HepG2 (cell line): ENCODE measurements at regions not wholly inside any gene's neighbourhood (a gene's known extent, or its start where the extent isn't known, plus 50 kb on each side); places are given as distances from the start of the nearest gene placed in this dataset.

Source experiments
- small RNA-seq, 3 experiments: library from RNA; depleted of rRNA; stranded (forward); fragments of <200 nt; gene quantifications; one replicate each; pipeline ENCODE3, GENCODE V24; 2012; ENCODE audit warnings: low read depth in 2 of 3, low replicate concordance in 1 of 3; ENCODE audit not compliant: insufficient read length in 3 of 3, insufficient read depth in 2 of 3

Small RNAs in the stretch of these regions (small RNA-seq; reads per million reads assigned to genes)
- gene AC017007.1 (0 reads per million in 3 experiments), gene RF00019 (0 reads per million in 3 experiments)
